ENCODE measurements at regions not wholly inside any gene's neighbourhood (a gene's known extent, or its start where the extent isn't known, plus 50 kb on each side); places are given as distances from the start of the nearest gene placed in this dataset.
"Not testable (repeated sequence)": the region's sequence is repeated elsewhere in the genome, so short reads cannot be mapped to it uniquely, and the experiment has no call there.

DNA sequence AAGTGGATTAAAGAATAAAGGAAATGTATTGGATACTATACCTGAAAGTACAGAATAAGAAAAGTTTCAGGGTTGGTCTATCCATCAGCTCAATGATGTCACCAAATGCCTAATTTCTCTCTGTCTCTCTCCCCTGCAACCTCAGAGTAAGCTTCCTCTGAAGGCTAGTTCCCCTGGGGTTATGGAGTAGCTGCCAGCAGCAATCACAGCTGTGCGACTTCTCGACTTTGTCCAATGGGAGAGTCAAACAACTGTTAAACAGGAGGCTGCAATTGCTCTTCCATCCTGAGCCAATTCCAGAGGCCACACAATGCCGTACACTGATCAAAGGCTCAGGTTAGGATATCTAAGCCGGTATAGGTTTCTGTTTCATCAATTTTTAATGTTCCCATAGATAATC lies 95.3 kb upstream of the FANCL start:
- ATAC-seq (no peak), DNase-seq (ENCODE audit: low read depth, low spot score) (no peak)
- Histone ChIP-seq H3K27ac (ENCODE audit: low read length) (no peak overlapping the region), H3K9me3 (ENCODE audit: control insufficient read depth, insufficient read depth, low read depth, low read length) (no peaks in the 10 kb centered on the region), H3K27me3 (ENCODE audit: control insufficient read depth, insufficient read depth, low read length) (no peaks in the 10 kb centered on the region), H3K36me3 (ENCODE audit: control insufficient read depth, insufficient read depth, low read length) (no peaks in the 10 kb centered on the region), H3K4me3 (ENCODE audit: low read depth in 2 of 2, low read length in 2 of 2) (no peak overlapping the region), H3K4me1 (ENCODE audit: control insufficient read depth, insufficient read depth, low read length) (no peaks in the 10 kb centered on the region)
- CTCF ChIA-PET = no interaction called here
- no TSS peak for BruUV-seq (replicated peaks)
- POLR2A ChIA-PET = no interaction called here
- in situ Hi-C loops (cut with HindIII; ENCODE audit: low pct_unique_long_range_greater_than_20kb, low sequenced_read_pairs) = no loop called here
- TF ChIP-seq TCF7L2 (IDR thresholded peaks at IDR 0.05; ENCODE audit: low read depth, low read length) = no peak
- TF ChIP-seq SIN3A (IDR thresholded peaks at IDR 0.05; ENCODE audit: borderline replicate concordance, insufficient read depth, low read depth, low read length) = no peak
- TF ChIP-seq REST (IDR thresholded peaks at IDR 0.05; ENCODE audit: insufficient read depth in 1 of 2, low read depth in 2 of 2, low read length in 1 of 2) = no peak
- no peak for TF ChIP-seq POLR2AphosphoS5 (IDR thresholded peaks at IDR 0.05; ENCODE audit: low read depth, low read length)
- TF ChIP-seq CTCF (IDR thresholded peaks at IDR 0.05) = no peak
- intact Hi-C loops (cut with micrococcal nuclease; ENCODE audit: unreplicated experiment) = no loop called here

GRCh38 chr2:58334414-58334813 lies 93.3 kb upstream of the FANCL start:
- intact Hi-C loops (cut with micrococcal nuclease; ENCODE audit: unreplicated experiment) (no loop called here), in situ Hi-C loops (cut with HindIII; ENCODE audit: low pct_unique_long_range_greater_than_20kb, low sequenced_read_pairs) (no loop called here)
- ATAC-seq (no peak), DNase-seq (ENCODE audit: low read depth, low spot score) (no peak)
- Histone ChIP-seq H3K4me3 (ENCODE audit: low read depth in 2 of 2, low read length in 2 of 2) (peak overlapping the region in 1 of 2 experiments; percentile 14; a peak in 1 of 4 replicates), H3K9me3 (ENCODE audit: control insufficient read depth, insufficient read depth, low read depth, low read length) (no peaks in the 10 kb centered on the region), H3K27me3 (ENCODE audit: control insufficient read depth, insufficient read depth, low read length) (no peaks in the 10 kb centered on the region), H3K36me3 (ENCODE audit: control insufficient read depth, insufficient read depth, low read length) (no peaks in the 10 kb centered on the region), H3K27ac (ENCODE audit: low read length) (no peak overlapping the region), H3K4me1 (ENCODE audit: control insufficient read depth, insufficient read depth, low read length) (no peaks in the 10 kb centered on the region)
- TF ChIP-seq POLR2AphosphoS5 (IDR thresholded peaks at IDR 0.05; ENCODE audit: low read depth, low read length) = no peak
- no peak for TF ChIP-seq TCF7L2 (IDR thresholded peaks at IDR 0.05; ENCODE audit: low read depth, low read length)
- TF ChIP-seq CTCF (IDR thresholded peaks at IDR 0.05) = no peak
- TF ChIP-seq SIN3A (IDR thresholded peaks at IDR 0.05; ENCODE audit: borderline replicate concordance, insufficient read depth, low read depth, low read length) = no peak
- no peak for TF ChIP-seq REST (IDR thresholded peaks at IDR 0.05; ENCODE audit: insufficient read depth in 1 of 2, low read depth in 2 of 2, low read length in 1 of 2)
- ChIA-PET CTCF (no interaction called here), POLR2A (no interaction called here)
- no TSS peak for BruUV-seq (replicated peaks)

DNA sequence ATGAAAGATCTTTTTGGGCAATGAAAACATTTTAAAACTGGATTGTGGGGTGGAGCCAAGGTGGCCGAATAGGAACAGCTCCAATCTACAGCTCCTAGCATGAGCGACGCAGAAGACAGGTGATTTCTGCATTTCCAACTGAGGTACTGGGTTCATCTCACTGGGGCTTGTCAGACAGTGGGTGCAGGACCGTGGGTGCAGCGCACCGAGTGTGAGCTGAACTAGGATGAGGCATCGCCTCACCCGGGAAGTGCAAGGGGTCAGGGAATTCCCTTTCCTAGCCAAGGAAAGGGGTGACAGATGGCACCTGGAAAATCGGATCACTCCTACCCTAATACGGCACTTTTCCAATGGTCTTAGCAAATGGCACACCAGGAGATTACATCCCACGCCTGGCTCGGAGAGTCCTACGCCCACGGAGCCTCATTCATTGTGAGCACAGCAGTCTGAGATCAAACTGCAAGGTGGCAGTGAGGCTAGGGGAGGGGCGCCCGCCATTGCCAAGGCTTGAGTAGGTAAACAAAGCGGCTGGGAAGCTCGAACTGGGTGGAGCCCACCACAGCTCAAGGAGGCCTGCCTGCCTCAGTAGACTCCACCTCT lies 84.3 kb upstream of the FANCL start:
- H3K36me3 ChIP-seq (ENCODE audit: control insufficient read depth, insufficient read depth, low read length); ATAC-seq; DNase-seq (ENCODE audit: low read depth, low spot score); CTCF ChIA-PET; POLR2A ChIA-PET; H3K27me3 ChIP-seq (ENCODE audit: control insufficient read depth, insufficient read depth, low read length); in situ Hi-C loops (cut with HindIII; ENCODE audit: low pct_unique_long_range_greater_than_20kb, low sequenced_read_pairs); H3K9me3 ChIP-seq (ENCODE audit: control insufficient read depth, insufficient read depth, low read depth, low read length); intact Hi-C loops (cut with micrococcal nuclease; ENCODE audit: unreplicated experiment); H3K27ac ChIP-seq (ENCODE audit: low read length); H3K4me1 ChIP-seq (ENCODE audit: control insufficient read depth, insufficient read depth, low read length); BruUV-seq (replicated peaks): not testable (repeated sequence)
- peak overlapping the region in 1 of 2 experiments; percentile 29; a peak in 2 of 4 replicates for H3K4me3 ChIP-seq (ENCODE audit: low read depth in 2 of 2, low read length in 2 of 2)
